ENCODE measurements at regions not wholly inside any gene's neighbourhood (a gene's known extent, or its start where the extent isn't known, plus 50 kb on each side); places are given as distances from the start of the nearest gene placed in this dataset.

GRCh38 chr3:31331278-31331677 lies 201.4 kb upstream of the STT3B start:
- H3K4me3 ChIP-seq (ENCODE audit: low read length), result no peak overlapping the region
- TF ChIP-seq CTCF (IDR thresholded peaks at IDR 0.05; ENCODE audit: insufficient read depth, low read depth, low read length, missing control alignments), result no peak
- DNase-seq (ENCODE audit: low read depth), result no peak

DNA sequence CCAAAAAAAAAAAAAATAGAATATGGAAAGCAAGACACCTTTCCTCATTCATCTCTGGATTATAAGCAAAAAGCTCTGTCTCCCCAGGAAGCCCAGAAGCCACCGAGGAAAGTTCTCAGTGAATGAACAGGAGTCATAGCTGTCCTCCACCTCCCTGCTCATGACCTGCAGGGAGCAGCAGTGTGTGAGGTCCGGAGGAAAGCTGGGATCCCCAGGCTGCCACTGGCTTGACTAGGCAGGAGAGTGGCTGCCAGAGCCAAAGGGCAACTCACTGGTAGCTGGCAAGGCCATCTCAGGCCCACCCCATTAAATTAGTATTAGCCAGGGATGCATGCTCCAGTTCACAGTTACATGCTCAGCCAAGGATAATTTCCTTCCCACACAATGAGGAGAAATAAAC lies 191.6 kb upstream of the STT3B start:
- no peak for TF ChIP-seq CTCF (IDR thresholded peaks at IDR 0.05; ENCODE audit: insufficient read depth, low read depth, low read length, missing control alignments)
- no peak for DNase-seq (ENCODE audit: low read depth)

DNA sequence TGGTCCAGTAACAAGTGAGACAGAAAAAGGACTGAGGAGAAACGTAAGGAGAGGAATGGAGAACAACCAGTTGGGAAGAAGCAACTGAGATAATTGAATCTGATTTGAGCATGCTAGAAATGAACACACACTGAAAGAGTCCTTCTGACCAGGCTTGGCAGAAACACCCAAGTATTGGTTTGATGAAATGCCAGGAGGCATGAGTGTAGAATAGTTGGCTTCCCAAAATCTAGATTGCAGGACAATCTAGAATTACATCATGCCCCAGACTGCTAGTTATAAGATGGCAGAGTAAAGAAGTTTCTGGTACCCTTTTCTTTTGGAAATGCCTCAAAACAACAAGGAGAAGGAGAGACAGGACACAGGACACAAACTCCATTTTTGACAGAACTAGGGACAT lies 189.7 kb upstream of the STT3B start:
- no peak for DNase-seq (ENCODE audit: low read depth)
- H3K4me3 ChIP-seq (ENCODE audit: low read length), result no peak overlapping the region

More for the DNA sequence above, 191.6 kb upstream of the STT3B start:
- no peak overlapping the region for H3K4me3 ChIP-seq (ENCODE audit: low read length)

DNA sequence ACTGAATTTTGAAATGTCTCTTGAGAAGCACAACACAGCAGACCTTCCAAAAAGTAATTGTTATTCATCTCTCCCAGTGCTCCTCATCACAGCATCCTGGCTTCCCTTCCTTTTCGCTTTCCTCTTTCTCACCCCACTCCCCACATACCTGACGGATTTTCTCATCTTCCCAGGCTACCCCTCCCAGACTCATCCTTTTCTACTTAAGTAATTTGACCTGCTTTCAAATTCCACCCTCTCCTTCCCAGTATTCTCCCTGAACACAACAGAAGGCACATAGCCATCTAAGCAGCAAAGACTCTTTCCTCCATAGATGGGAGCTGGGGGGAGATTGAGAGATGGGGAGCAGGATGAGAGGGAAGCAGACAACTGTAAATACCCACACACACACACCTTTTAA lies 187.1 kb upstream of the STT3B start:
- no peak for DNase-seq (ENCODE audit: low read depth)
- no peak for TF ChIP-seq CTCF (IDR thresholded peaks at IDR 0.05; ENCODE audit: insufficient read depth, low read depth, low read length, missing control alignments)
- H3K4me3 ChIP-seq (ENCODE audit: low read length), result no peak overlapping the region

More for the DNA sequence above, 189.7 kb upstream of the STT3B start:
- no peak for TF ChIP-seq CTCF (IDR thresholded peaks at IDR 0.05; ENCODE audit: insufficient read depth, low read depth, low read length, missing control alignments)

DNA sequence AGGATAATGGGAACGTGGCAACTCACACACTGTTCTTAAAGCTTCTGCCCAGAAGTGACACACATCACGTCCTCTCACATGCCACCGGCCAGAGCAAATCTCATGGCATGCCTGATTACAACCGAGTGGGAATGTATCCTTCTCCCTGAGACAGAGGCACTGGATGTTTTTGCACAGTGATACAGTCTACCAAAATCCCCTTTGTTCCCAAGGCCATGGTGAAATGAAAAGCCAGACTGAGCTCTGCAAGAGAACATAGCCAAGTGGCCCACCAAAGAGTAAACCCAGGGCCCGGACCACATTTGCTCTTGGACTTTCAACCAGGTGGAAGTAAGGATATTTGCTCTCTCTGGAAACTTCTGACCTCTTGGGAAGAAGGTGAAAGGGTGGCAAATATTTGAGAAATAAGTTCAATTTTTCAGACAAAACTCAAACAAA lies 186.2 kb upstream of the STT3B start:
- no peak for TF ChIP-seq CTCF (IDR thresholded peaks at IDR 0.05; ENCODE audit: insufficient read depth, low read depth, low read length, missing control alignments)
- H3K4me3 ChIP-seq (ENCODE audit: low read length), result no peak overlapping the region
- DNase-seq (ENCODE audit: low read depth), result no peak

- DNase-seq (ENCODE audit: low read depth), result no peak
- no peak for TF ChIP-seq CTCF (IDR thresholded peaks at IDR 0.05; ENCODE audit: insufficient read depth, low read depth, low read length, missing control alignments)
- no peak overlapping the region for H3K4me3 ChIP-seq (ENCODE audit: low read length)
Observed at GRCh38 chr3:31349001-31349748, 183.6 kb upstream of the STT3B start.

GRCh38 chr3:31350307-31350706 lies 182.4 kb upstream of the STT3B start:
- no peak for DNase-seq (ENCODE audit: low read depth)
- no peak overlapping the region for H3K4me3 ChIP-seq (ENCODE audit: low read length)
- no peak for TF ChIP-seq CTCF (IDR thresholded peaks at IDR 0.05; ENCODE audit: insufficient read depth, low read depth, low read length, missing control alignments)

All from epithelial cell of esophagus (primary cell).